ENCODE measurements at regions not wholly inside any gene's neighbourhood (a gene's known extent, or its start where the extent isn't known, plus 50 kb on each side); places are given as distances from the start of the nearest gene placed in this dataset.

DNA sequence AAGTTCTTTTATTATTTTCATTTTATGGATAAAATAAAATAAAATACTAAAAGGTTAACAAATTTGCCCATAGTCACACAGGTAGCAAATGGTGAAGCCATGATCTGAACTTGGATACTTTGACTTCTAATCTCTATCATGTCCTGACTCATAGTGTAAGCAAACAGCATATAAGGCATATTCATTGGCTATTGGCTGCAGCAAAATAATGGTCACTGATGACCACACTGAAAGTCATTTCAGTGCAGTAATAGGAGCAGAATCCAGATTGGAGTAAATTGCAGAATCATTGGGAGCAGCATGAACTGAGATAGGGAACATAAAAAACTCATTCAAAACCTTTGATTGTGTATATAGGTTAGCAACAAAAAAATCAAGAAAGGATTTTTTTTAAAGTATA lies 262.9 kb downstream of the PLA2G4A start:
- no peak for DNase-seq

DNA sequence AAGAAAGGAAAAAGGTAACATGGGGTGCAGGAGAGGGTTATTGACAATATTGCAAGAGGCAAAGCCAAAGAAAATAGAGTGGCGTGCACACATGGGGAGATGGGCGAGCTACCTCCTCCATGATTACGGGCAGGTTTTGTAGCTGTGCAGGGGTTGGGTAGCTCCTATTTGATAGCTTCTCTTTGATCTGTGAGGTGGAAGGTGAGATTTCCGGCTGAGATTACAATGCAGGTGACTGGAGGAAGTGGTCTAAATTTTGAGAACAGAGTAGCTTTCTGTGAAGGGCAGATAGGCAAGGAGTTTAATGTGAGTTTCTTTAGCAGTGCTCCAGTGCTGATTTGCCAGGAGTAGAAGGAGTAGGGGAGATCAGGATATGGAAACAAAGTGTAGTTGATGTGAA lies 263.4 kb downstream of the PLA2G4A start:
- DNase-seq: no peak

DNA sequence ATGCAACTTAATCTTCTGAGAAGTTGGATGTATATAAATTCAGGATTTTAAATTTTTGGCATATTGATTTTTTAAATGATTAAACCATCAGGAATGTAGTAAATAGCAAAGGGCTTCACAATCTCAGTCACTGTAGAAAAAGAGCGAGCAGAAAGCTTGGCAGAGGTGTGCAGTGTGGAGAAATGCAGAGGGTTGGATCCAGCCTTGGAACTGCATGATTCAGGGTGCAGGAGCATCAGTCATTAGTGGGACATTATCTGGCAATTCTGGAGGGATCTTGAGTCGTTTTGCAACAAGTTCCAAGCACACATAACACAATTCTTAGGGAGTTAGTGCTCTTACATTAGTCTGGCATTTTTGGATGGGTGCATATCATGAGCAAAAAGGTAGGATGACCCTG lies 267.9 kb downstream of the PLA2G4A start:
- no peak for DNase-seq

DNA sequence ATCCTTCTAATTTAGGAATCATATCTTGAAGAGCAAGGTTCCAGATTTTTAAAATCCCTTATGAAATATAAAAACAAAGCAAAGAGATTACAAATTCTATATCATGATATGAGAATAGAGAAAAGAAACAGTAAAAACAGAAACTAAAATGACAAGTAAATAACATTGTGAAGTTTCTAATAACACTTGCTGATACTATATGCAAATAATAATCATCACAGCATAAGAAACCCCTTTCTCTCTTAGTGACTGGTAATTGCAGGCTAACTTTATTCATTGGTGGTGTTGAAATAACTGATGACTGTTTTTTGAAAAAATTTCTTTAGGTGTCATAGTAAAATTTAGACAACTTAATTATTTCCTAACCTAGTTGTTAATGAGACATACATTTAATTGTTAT lies 281.6 kb downstream of the PLA2G4A start:
- DNase-seq: no peak

DNA sequence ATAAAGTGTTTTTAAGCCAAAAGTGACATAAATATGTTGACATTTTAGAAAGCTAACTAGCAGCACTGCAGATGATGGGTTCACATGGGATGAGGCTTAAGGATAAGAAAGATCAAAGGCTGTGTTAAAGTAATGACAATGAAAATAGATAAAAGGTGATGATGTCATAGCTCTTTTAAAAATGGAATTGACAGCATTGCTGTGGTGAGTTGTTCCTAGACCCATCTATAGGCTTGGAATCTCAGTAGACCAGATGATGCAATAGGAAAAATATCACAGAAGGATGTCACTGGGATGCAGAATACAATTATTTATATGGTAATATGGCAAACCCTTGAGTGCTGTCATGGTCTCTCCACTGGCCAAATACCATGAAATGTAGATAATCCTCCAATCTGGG lies 286.0 kb downstream of the PLA2G4A start:
- DNase-seq: no peak

DNA sequence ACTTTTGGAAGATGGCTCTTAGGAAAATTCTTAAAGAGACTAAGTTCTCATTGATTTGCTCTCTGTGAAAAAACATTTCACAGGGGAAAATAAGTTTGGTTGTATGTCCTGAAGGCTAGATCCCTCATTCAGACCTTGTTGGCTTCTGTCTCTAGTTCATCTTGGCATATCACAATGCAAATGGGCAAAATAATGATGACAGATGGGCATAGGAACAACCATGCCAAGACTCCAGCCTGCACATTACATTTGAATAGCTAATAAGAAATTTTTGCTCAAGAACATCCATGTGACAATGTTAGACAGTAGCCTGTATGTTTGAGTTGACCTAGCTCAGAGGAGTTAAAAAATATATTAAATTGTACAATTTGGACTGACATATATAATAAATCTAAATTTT lies 292.9 kb downstream of the PLA2G4A start:
- DNase-seq: no peak

DNA sequence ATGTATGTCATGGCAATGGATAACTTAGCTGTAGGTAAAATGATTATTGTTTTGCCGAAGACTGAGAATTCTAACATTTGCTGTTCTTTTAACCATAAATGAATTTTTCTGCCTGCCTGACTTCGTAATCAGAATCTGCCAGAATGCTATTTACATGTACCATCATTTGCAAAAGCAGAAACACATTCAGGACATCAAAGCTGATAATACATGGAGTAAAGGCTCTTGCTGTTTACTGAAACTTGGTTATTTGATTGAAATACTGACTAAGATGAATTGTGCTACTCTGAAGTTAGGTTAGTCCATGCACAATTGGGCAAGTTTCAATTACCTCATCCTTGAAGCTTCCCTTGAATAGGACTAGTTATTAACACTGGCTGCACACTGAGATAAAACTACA lies 293.8 kb downstream of the PLA2G4A start:
- no peak for DNase-seq

DNA sequence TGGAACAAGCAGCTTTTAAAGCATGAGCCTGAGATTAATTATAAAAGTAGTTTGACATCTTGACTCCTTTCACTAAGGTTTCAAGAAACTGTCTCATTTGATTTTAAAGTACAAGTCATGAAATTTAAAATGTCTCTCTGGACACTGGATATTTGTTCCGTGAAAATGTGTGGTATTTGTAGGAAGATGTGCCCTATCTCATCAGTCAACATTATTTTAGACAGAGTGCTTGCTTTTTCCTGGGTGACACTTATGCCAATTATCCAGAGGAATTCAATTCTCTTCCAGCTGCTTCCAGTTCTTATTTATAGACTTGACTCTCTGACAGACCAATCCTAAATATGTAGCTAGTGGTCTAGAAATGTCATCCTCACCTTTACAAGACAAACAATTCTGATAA lies 300.4 kb downstream of the PLA2G4A start:
- no peak for DNase-seq

DNA sequence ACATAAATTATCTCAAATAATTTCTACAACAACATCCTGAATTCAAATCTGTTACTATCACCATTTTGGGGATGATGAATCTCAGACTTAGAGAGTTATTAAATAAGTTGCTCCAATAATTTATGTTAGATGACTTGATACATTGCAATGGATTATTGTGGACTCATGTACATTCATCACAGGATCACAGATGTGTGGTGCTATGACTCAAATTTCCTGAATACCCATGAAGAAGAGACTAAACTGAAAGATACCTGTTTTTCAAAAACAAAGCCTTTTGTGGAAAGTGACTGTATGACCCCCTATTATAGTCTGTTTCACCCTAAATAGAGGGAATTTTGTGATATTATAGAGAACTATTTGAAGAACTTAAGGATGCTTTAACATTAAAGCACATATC lies 315.0 kb downstream of the PLA2G4A start:
- no peak for DNase-seq

DNA sequence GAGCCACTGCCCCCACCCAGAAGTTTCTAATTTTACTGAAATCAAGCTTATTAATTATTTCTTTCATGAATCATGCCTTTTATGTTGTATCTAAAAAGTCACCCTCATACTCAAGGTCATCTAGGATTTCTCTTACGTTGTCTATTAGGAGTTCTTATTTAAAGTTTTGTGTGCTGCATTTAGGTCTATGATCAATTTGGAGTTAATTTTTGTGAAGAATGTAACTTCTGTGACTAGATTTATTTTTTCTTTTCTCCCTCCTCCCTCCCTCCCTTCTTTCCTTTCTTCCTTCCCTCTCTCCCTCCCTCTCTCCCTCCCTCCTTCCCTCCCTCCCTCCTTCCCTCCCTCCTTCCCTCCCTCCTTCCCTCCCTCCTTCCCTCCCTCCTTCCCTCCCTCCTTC lies 317.6 kb downstream of the PLA2G4A start:
- no peak for DNase-seq

DNA sequence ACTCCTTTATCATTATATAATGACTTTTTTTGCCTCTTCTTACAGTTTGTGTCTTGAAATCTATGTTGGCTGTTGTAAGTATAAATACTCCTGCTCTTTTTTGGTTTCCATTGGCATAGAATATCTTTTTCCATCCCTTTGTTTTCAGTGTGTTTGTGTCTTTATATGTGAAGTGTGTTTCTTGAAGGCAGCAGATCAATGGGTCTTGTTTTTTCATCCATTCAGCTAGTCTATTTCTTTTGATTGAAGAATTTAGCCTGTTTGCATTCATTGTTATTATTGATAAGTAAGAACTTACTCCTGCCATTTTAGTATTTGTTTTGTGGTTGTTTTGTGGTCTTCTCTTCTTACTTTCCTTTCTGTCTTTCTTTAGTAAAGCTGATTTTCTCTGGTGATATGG lies 322.8 kb downstream of the PLA2G4A start:
- DNase-seq: no peak

DNA sequence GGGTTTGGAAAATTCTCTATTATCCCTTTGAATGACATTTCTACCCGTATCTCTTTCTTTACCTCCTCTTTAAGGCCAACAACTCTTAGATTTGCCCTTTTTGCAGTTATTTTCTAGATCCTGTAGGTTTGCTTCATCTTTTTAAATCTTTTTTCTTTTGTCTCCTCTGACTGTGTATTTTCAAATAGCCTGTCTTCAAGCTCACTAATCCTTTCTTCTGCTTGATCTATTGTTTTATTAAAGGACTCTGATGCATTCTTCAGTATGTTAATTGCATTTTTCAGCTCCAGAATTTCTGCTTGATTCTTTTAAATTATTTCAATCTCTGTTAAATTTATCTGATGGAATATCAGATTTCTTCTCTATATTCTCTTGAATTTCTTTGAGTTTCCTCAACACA lies 324.3 kb downstream of the PLA2G4A start:
- no peak for DNase-seq

DNA sequence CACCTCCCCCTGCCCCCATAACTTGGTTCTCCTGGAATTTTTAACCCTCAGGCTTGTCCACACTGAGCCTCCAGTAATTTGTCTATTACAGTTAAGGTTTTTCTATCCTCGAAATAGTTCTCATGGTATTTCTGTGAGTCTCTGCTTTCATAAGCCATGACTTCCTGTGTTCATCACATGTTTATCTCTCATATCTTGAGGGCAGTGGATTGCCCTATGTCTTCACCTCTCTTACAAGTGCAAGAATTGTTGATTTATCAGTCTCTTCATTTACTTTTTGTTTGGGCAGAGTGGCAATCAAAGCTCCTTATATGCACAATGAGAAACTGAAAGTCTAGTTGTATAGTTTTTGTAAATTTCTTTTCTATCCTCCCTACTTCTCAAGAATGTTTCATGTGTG lies 328.4 kb downstream of the PLA2G4A start:
- DNase-seq: no peak

DNA sequence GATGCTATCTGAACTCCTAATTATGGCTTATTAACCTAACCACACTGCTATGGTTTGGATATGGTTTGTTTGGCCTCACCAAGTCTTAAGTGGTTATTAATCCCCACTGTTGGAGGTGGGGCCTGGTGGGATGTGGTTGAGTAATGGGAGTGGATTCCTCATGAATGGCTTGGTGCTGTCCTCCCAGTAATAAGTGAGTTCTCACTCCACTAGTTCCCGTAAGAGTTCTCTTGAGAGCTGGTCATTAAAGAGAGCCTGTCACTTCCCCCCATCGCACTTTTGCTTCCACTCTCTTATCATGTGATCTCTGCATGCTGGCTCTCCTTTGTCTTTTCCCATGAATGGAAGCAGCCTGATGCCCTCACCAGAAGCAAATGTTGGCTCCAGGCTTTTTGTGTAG lies 328.8 kb downstream of the PLA2G4A start:
- DNase-seq: no peak

DNA sequence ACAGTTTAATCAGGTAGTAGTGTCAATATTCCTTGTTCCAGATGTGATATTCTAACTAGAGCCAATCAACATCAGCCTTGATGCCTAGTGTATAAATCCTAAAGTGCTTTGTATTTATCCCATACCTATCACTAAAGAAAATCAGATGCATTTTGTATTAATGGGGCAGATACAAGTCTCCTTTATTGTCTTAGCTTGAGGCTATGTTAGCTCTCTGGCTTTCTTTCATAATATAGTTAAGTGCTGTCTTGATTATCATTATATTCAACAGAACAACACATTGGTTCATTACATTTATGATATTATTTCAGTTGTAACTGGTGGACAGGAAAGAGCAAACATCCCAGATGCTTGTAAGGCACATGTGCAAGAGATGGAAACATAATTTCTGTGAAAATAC lies 338.8 kb downstream of the PLA2G4A start:
- DNase-seq: no peak

DNA sequence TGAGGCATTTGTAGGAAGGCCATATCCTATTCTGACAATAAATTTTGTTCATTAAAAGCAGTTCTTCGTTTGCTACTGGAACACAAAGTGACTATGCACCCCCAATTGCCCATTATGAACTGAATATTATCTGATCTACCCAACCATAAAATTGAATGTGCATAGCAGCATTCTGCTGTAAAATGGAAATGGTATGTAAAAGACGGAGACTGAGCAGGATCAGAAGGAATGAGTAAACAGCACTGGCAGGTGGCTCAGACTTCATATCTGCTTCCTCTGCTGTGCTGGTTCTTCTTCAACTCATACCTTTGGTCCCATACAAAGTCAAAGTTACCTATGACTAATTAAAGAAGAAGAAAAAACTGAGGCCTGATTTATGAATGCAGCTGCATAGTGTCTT lies 339.5 kb downstream of the PLA2G4A start:
- DNase-seq: no peak

DNA sequence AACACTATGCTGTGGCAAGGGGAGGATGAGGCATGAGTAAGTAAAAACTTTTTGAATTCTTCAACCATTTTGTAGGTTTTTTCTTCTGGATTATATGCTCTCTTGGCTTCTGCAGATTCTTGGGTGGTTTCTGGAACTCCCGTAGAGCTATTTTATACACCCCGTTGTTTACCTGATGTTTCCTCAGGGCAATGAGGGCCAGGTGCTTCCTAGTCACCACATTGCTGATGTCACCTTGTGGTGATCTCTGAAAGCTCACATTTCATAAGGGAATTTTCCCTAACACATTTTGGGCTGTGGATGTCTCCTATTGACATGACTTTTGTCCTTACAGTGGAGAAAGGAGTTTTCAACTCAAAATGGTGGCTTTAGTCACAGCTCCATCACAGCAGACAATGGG lies 356.6 kb downstream of the PLA2G4A start:
- no peak for DNase-seq

DNA sequence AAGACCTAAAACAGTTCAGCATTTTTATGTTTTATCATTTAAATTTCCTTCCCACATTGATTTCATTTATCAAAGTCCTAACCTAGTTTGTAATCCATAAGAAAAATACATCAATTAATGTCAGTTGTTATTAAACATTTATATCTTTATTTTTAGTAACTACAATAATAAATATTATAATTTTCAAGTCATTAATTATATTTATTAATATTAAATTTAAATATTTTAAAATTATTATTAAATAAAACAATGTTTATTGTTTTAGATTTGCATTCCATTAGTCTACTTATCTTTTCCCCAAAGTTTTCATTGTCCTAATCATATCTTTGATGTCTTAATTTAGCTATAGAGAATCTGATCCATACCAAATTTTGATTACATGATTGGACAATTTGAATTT lies 368.9 kb downstream of the PLA2G4A start:
- no peak for DNase-seq

DNA sequence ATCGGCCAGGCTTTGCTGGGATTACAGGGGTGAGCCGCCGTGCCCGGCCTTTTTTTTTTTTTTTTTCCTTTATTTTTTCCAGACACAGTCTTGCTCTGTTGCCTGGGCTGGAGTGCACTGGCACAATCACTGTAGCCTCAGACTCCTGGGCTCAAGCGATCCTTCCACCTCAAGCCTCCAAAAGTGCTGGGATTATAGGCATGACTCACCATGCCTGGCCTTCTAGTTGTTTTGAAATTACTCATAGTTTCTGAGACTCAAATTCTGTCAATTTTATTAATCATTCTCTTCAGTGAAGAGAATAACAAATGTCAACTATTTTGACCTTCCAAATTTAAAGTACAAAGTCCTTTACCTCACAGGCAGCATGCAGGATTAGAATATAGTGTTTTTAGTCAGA lies 374.5 kb downstream of the PLA2G4A start:
- no peak for DNase-seq

DNA sequence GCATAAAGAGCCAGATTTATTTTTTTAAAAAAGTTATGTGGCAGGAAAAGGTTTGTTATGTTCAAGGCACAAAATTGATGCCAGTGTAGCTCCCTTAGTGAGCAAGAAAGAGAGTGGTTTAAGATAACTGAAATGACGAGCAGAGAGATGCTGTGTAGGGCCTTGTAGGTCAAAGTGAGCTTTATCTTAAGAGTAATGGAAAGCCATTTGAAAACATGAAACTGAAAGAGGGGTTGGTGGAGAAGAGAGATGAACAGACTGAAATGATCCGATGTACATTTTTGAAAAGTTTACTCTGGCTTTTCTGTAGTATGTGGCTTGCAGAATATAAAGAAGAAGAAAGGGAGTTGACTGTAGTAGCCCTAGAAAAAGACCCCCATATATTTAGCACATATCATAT lies 383.6 kb downstream of the PLA2G4A start:
- no peak for DNase-seq

DNA sequence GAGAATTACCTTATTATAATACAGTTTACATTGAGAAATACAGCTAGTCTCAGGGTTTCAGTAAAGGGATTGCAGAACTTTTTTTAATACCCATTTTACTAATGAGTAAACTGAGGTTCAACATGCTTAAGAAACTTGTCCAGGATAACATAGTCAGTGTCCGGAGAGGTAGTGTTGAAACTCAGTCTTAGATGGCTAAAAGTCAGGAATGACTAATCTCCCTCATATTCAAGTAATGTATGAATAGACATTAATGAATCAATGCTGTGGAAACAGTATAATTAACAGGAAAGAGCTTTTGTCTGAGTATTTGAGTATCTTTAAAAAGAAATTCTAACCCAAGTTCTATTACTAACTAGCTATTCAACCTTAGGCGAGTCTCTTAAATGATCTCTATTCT lies 397.6 kb downstream of the PLA2G4A start:
- no peak for DNase-seq

DNA sequence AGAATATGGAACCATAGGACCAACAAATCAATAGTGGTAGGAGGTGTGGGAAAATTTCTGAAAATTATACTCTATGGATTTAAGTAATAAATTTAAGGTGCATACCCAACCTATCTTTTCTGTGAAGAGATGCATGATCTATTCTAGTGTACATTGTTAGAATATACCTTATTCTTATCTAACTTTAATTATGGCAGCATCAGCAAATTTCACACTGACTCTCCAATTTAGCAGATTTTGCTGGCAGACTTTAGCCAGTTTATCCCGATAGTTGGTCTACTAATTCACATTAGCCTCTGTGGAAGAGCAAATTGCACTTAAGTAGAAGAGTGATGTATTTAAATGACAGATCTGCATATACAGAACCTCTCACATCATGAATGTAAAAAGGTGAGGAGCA lies 400.0 kb downstream of the PLA2G4A start:
- DNase-seq: no peak

DNA sequence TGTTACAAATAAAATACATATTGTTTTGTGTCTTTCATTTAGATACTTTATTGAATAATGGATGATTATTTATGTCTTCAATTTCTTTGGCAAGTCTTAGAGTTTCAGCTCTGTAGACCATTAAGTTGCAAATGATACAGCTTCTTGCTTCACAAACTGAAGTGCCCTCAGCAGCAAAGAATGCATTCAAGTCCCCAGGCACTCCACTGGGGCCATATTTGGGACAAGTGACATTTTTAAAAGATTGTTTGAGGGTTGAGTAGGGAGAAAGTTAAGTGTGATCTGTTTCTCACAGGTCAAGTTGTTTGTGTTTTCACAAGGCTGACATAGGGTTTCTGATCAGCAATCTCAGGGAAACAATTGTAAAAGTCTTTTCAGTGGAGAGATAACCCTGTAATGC lies 400.7 kb downstream of the PLA2G4A start:
- no peak for DNase-seq

DNA sequence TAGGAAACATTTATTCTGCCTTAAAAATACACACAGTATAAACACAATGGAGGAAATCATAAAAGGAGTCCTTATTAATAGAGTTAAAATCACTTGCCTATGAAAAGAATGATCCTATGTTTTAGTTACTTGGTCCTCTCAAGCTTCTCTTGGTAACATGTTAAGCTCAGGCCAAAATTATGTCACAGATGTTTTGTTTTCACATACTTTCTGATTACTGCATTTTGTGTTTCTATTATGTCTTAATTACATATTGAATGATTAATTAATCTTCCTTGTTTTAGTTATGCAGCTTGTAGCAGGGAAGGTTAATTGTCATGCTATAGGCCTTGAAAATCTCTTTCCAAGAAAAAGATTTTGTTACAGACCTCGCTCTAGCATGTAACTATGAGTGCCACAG lies 406.0 kb downstream of the PLA2G4A start:
- no peak for DNase-seq

DNA sequence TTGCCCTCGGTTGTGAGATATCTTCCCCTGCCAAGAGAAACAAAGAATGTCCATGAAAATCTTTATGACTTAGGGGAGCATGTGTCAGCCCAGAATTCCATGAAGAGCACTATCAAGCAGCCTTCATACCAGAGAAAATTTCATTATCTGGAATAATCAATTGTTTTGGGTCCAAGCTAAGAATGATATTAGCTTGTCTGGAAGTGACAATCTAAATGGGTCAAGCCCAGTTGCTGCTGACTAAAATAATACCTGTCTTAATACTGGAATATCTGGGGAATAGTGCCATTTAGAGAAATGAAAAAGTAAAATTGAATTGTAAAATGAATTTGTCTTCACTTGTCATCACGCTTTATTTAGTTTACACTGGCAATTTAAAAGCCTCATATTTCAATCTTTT lies 407.4 kb downstream of the PLA2G4A start:
- DNase-seq: no peak

DNA sequence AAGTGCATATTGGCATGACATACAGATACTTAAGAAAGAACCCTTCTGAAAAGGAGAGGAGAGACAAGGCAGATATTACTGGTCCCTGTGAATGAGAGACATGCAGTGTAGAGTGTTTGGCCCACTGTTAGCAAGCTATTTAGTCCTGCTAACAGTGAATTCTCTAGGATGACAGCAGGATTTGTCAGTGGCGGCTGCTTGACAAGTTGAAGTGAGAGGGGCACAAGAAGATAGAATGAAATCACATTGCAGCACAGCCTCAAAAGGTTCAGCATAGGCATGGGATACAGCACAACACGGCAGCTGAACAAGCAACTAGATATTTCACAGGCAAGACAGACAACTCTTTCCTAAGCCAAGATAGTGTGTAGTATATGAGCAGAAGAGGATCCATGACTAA lies 407.9 kb downstream of the PLA2G4A start:
- no peak for DNase-seq

DNA sequence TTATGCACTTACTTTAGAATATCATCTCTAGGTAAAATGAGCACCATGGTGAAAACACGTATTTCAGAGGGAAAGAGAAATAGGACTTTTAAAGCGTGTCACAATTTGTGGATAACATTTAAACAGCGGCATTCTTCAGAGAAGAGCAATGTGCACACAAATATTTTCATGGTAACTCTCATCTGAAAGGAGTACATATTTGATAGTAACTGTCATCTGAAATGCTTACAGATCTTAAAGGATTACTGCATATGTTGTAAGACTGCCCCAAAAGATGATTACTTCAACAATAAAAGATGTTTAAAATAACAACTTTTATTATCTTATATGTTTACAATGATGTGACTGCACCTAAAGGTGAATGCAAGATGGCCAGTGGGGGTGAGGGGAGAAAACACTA lies 408.8 kb downstream of the PLA2G4A start:
- no peak for DNase-seq

Data from NCI-H2081 treated with DMSO at 0.1 percent for 48 hours (cell line).